Activated B cell treated with CpG ODN at 0.5 μM for 24 hours (primary cell): ENCODE measurements at regions not wholly inside any gene's neighbourhood (a gene's known extent, or its start where the extent isn't known, plus 50 kb on each side); places are given as distances from the start of the nearest gene placed in this dataset.
"Not testable (repeated sequence)": the region's sequence is repeated elsewhere in the genome, so short reads cannot be mapped to it uniquely, and the experiment has no call there.

ENCODE experiments used
- ATAC-seq: fragments of 200-7000 bp; cut with Tn5 transposase; one replicate; pipeline ENCODE4 v1.10.0; 2021; ENCODE audit warnings: low read depth, mild to moderate bottlenecking, moderate library complexity
- CTCF ChIA-PET: fragments of 350-600 bp; sonication (Branson Sonifier 250); formaldehyde crosslinking; loops from one replicate; lab custom pipeline; 2021; ENCODE audit warnings: antibody characterized with exemption; lab: Charles Lee
- POLR2A ChIA-PET: fragments of 350-600 bp; sonication (Branson Sonifier 250); formaldehyde crosslinking; loops from one replicate; lab custom pipeline; 2021; ENCODE audit warnings: antibody characterized with exemption; lab: Charles Lee
- DNase-seq: peaks from one replicate; pipeline ENCODE4 v3.0.0; 2022
- H3K27ac Mint-ChIP-seq: one replicate; pipeline ENCODE4 v1.8.0; 2020; ENCODE audit warnings: mixed read lengths
- H3K27me3 Mint-ChIP-seq: one replicate; pipeline ENCODE4 v1.8.0; 2021; ENCODE audit warnings: mixed read lengths
- H3K36me3 Mint-ChIP-seq: one replicate; pipeline ENCODE4 v1.8.0; 2021; ENCODE audit warnings: low read depth, mixed read lengths
- H3K4me1 Mint-ChIP-seq: one replicate; pipeline ENCODE4 v1.8.0; 2021; ENCODE audit warnings: mixed read lengths
- H3K4me3 Mint-ChIP-seq: one replicate; pipeline ENCODE4 v1.8.0; 2020; ENCODE audit warnings: mild to moderate bottlenecking, mixed read lengths
- H3K9me3 Mint-ChIP-seq: one replicate; pipeline ENCODE4 v1.8.0; 2020; ENCODE audit warnings: mixed read lengths
- intact Hi-C: fragments of 100-400 bp; cut with micrococcal nuclease; formaldehyde crosslinking; loops from one replicate; pipeline ENCODE4 v1.15.1; 2024
- TF ChIP-seq, protein P1 (sequence below): fragments of 200-600 bp; IDR thresholded peaks from one replicate; pipeline ENCODE4 v1.8.0; 2022; ENCODE audit warnings: antibody characterized with exemption, mild to moderate bottlenecking

DNA sequence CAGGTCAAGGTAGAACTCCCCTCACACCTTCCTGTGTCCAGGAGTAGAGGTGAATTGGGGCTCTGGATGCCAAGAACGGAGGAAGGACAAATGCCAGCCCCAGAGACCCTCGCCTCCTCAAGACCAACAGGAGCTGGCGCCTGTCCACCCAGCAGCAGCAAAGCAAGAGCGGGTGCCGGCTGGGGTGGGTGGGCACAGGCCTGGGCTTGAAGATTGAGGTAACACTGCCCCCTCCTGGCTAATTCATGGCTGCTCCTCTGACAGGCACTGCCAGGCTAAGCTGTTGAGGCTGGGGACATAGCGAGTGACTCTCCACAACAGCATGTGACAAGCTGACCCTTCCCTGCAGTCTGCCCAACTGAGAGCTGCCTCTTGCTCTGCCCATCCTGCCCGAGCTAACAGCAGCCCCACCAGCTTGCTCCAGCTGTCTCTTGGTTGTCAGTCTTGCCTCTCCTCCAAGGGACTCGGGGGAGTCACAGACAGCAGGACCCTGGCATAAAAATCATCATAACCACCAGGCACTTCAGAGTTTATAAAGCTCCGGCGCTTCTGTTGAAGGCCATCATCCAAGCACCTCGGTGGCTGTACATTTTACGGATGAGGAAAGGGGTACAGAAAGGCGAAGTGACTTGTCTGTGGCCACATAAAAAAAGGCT, 202.3 kb downstream of the TBC1D2B start:
- POLR2A ChIA-PET, CTCF ChIA-PET, H3K27ac Mint-ChIP-seq, H3K27me3 Mint-ChIP-seq, H3K36me3 Mint-ChIP-seq, H3K9me3 Mint-ChIP-seq, H3K4me1 Mint-ChIP-seq, H3K4me3 Mint-ChIP-seq: not testable (repeated sequence)
- DNase-seq (peak; percentile 27), ATAC-seq (peak; percentile 61)
- intact Hi-C loops: loop anchor here (10.0 kb wide), 2 partner anchors 690 to 1680 kb away; no protein-coding TSS in a partner anchor

DNA sequence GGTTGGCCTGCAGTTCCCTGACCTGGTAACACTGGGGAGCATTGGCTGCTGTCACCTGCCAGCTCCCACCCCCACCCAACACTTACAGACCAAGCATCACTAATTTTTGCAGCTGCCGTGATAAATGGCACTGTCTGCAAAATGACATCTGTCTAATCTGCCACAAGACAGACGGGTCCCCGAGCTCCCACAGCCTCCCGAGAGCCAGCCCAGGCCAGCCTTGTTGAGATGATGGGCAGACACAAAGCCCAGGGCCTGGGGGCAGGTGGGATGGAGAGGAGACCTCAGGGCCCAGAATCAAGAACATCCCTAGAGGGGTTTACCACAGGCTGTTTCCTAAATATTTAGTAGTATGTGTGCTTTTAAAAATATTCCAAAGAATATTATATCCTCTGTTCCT, 203.4 kb downstream of the TBC1D2B start:
- no peaks in the 10 kb centered on the region for H3K4me1 Mint-ChIP-seq
- no peak overlapping the region for H3K4me3 Mint-ChIP-seq
- no peak for ATAC-seq
- CTCF ChIA-PET: no interaction called here
- TF ChIP-seq, protein P1, sequence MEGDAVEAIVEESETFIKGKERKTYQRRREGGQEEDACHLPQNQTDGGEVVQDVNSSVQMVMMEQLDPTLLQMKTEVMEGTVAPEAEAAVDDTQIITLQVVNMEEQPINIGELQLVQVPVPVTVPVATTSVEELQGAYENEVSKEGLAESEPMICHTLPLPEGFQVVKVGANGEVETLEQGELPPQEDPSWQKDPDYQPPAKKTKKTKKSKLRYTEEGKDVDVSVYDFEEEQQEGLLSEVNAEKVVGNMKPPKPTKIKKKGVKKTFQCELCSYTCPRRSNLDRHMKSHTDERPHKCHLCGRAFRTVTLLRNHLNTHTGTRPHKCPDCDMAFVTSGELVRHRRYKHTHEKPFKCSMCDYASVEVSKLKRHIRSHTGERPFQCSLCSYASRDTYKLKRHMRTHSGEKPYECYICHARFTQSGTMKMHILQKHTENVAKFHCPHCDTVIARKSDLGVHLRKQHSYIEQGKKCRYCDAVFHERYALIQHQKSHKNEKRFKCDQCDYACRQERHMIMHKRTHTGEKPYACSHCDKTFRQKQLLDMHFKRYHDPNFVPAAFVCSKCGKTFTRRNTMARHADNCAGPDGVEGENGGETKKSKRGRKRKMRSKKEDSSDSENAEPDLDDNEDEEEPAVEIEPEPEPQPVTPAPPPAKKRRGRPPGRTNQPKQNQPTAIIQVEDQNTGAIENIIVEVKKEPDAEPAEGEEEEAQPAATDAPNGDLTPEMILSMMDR: no peak
- peaks cover 3% of the 10 kb centered on the region for H3K27me3 Mint-ChIP-seq
- no peak overlapping the region for H3K27ac Mint-ChIP-seq
- no peaks in the 10 kb centered on the region for H3K36me3 Mint-ChIP-seq
- intact Hi-C loops: loop anchor here (5.0 to 10.0 kb wide), 3 partner anchors 242 to 1679 kb away; partner anchors contain the start of gene LINGO1
- POLR2A ChIA-PET: no interaction called here
- no peak for DNase-seq
- no peaks in the 10 kb centered on the region for H3K9me3 Mint-ChIP-seq

DNA sequence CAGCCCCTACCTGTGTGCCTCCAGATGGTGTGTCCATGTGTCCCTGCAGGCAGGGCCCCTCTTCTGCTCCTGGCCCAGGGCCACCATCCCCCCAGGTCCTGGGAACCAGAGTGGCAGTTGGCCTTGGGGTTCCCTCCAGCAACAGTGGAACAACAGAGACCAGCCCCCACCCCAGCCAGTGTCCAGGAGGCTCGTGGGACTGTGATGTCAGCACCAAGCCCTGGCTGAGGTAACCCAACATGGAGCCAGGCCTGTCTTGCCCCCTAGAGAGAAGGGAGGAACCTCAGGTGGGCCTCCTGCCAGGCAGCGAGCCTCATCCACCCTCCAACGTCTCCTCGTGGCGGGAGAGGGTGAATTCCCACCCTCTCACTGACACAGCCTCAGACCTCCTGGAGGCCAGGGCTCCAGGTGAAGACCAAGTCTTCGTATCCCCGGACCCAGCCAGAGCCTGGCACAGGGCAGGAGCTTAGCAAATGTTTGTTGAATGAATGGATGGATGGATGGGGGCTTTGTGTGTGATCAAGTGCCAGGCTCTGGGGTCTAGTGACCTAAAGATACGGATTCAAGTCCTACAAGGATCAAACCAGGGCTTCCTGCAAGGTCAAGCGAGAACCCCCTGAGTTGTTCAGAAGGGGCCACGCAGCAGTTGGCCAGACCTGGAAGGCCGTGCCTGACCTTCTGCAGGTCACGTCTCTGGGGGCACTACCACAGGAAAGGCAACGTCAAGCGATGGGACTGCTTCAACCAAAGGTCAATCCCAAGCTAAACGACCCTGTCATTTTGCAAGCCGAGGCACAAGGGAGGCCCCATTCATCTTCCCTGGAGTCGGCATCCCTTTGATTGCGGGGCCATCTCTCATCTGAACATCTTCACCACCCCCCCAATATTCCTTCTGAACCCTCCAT, 204.7 kb downstream of the TBC1D2B start:
- H3K27ac Mint-ChIP-seq, POLR2A ChIA-PET, H3K27me3 Mint-ChIP-seq, H3K36me3 Mint-ChIP-seq, H3K4me1 Mint-ChIP-seq, CTCF ChIA-PET, ATAC-seq, DNase-seq, H3K9me3 Mint-ChIP-seq, H3K4me3 Mint-ChIP-seq: not testable (repeated sequence)
- intact Hi-C loops: loop anchor here (5.0 to 10.0 kb wide), 3 partner anchors 240 to 1678 kb away; partner anchors contain the start of gene LINGO1

DNA sequence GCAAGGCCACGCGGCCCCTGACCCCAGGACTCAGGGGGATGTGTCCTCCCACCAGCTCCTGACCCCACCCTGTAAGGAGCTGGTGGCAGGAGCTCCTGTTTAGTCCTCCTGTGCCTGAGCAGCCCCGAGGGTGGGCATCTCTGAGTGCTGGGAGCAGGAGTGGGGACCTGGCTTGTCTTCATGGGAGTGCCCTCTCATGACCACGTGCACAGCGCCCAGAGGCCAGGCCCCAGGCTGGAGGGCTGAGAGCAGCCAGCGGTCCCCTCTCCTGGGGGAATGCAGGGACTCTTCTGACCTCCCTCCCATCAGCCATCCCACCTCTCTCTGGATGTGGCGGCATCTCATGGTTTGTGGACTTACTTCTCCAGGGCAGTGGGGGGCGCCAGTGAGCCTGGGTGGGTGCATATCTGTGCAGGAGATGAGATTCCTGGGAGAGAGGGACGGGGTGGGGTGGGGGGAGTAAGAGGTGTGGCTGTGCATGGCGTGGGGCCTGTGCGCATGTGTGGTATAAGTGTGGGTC, 205.6 kb downstream of the TBC1D2B start:
- Mint-ChIP-seq H3K27ac (no peak overlapping the region), H3K9me3 (no peaks in the 10 kb centered on the region), H3K27me3 (peaks cover 3% of the 10 kb centered on the region), H3K4me3 (no peak overlapping the region), H3K36me3 (no peaks in the 10 kb centered on the region), H3K4me1 (no peaks in the 10 kb centered on the region)
- POLR2A ChIA-PET: no interaction called here
- TF ChIP-seq, protein P1: no peak
- DNase-seq (no peak), ATAC-seq (no peak)
- intact Hi-C loops: loop anchor here (5.0 to 10.0 kb wide), 3 partner anchors 240 to 1677 kb away; partner anchors contain the start of gene LINGO1
- CTCF ChIA-PET: no interaction called here

DNA sequence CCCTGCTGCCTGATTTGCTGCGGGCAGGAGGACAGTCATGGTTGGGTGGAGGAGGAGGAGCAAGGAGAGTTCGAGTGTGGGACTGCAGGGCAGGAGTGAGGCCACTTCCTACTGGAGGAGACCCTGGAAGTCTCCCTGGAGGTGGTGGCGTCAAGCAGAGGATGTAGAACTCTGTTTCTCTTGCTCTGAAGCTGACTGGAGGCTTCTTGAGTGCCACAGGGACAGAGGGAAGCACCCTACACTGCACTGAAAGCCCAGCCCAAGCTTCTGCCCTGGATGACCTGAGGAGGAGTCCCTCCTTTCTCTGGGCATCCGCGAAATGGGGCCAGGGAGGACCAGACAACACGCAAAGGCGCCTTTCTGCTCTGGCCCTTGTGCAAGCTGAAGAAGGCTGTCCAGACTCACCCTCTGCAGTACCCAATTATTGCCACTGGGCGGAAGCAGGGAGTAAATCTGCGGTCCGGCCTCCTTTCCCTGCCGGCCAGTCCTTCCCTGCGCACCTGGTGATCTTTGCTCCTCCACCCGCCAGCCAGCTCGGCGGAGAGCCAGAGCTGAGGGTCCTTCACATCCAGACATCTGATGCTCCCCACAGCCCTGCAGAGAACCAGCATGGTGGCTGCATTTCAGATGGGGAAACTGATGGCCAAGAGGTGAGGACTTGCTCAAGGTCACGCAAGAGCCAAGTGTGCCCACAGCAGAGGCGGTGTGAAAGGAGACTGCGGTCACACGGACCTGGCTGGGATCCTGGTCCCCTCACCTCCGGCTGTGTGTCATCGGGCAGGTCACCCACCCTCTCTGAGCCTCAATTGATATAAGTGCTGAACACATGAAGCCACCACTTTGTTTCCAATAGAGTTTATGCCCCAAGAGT, 207.1 kb downstream of the TBC1D2B start:
- no peak overlapping the region for H3K27ac Mint-ChIP-seq
- H3K27me3 Mint-ChIP-seq: peaks cover 3% of the 10 kb centered on the region

More for the DNA sequence above, 207.1 kb downstream of the TBC1D2B start:
- no peak overlapping the region for H3K4me3 Mint-ChIP-seq
- DNase-seq (peak; percentile 31), ATAC-seq (peak; percentile 69)
- TF ChIP-seq, protein P1: peak; percentile 45
- ChIA-PET CTCF (interaction anchor here (0.8 kb wide), 1 partner anchor 150 kb away, joined by 3 read pairs; no protein-coding TSS in a partner anchor), POLR2A (no interaction called here)
- no peaks in the 10 kb centered on the region for H3K36me3 Mint-ChIP-seq
- H3K4me1 Mint-ChIP-seq: no peaks in the 10 kb centered on the region
- intact Hi-C loops: loop anchor here (5.0 to 10.0 kb wide), 3 partner anchors 238 to 1676 kb away; partner anchors contain the start of gene LINGO1
- H3K9me3 Mint-ChIP-seq: no peaks in the 10 kb centered on the region
